Type B pancreatic cell (in vitro differentiated cells): ENCODE measurements at regions not wholly inside any gene's neighbourhood (a gene's known extent, or its start where the extent isn't known, plus 50 kb on each side); places are given as distances from the start of the nearest gene placed in this dataset.
"Not testable (repeated sequence)": the region's sequence is repeated elsewhere in the genome, so short reads cannot be mapped to it uniquely, and the experiment has no call there.

Experiments
- DNase-seq: peaks from one replicate; pipeline ENCODE4 v3.0.0; 2021; ENCODE audit warnings: mixed read lengths; ENCODE audit not compliant: unreplicated experiment; ENCODE audit errors: extremely low spot score
- H3K27ac Mint-ChIP-seq: 2 replicates; pipeline ENCODE4 v1.8.0; 2021; ENCODE audit warnings: mild to moderate bottlenecking, mixed read lengths
- H3K27me3 Mint-ChIP-seq: 2 replicates; pipeline ENCODE4 v1.8.0; 2021; ENCODE audit warnings: mixed read lengths
- H3K36me3 Mint-ChIP-seq: 2 replicates; pipeline ENCODE4 v1.8.0; 2021; ENCODE audit warnings: mixed read lengths
- H3K4me1 Mint-ChIP-seq: one replicate; pipeline ENCODE4 v1.8.0; 2021; ENCODE audit warnings: mixed read lengths; ENCODE audit not compliant: unreplicated experiment
- H3K4me3 Mint-ChIP-seq: 2 replicates; pipeline ENCODE4 v1.8.0; 2021; ENCODE audit warnings: mild to moderate bottlenecking, mixed read lengths
- H3K9me3 Mint-ChIP-seq: 2 replicates; pipeline ENCODE4 v1.8.0; 2021; ENCODE audit warnings: mixed read lengths
- TF ChIP-seq, protein P1 (sequence below): fragments of 200-600 bp; sonication (generic); conservative IDR thresholded peaks from 2 replicates; pipeline ENCODE4 v1.5.0; 2021; ENCODE audit warnings: antibody characterized with exemption, mild to moderate bottlenecking

- DNase-seq: no peak
- Mint-ChIP-seq H3K4me1 (peaks cover 19% of the 10 kb centered on the region), H3K4me3 (peak overlapping the region; percentile 25), H3K9me3 (peaks cover 8% of the 10 kb centered on the region), H3K36me3 (no peaks in the 10 kb centered on the region), H3K27me3 (no peaks in the 10 kb centered on the region), H3K27ac (peak overlapping the region; percentile 70)
- TF ChIP-seq, protein P1, sequence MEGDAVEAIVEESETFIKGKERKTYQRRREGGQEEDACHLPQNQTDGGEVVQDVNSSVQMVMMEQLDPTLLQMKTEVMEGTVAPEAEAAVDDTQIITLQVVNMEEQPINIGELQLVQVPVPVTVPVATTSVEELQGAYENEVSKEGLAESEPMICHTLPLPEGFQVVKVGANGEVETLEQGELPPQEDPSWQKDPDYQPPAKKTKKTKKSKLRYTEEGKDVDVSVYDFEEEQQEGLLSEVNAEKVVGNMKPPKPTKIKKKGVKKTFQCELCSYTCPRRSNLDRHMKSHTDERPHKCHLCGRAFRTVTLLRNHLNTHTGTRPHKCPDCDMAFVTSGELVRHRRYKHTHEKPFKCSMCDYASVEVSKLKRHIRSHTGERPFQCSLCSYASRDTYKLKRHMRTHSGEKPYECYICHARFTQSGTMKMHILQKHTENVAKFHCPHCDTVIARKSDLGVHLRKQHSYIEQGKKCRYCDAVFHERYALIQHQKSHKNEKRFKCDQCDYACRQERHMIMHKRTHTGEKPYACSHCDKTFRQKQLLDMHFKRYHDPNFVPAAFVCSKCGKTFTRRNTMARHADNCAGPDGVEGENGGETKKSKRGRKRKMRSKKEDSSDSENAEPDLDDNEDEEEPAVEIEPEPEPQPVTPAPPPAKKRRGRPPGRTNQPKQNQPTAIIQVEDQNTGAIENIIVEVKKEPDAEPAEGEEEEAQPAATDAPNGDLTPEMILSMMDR: no peak
Observed at GRCh38 chr21:15291621-15292266, 226.9 kb upstream of the NRIP1 start.

DNA sequence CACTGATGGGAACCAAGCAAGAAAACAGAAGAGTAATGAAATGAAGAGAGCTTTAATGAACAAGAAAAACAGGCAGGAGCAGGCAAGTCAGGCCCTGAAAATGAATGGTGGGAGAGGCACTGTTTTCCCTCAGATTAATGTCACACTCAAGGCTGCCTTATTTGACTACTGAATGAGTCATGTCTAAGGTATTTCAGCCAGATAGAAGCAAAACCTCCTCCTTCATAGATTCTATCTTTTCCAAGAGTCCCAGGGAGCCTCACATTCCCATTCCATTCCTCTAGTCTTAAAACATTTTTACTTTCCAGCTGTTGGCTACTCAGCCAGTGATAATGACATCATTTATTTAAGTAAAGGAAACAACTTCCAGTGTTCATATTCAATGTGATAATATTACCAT, 228.4 kb upstream of the NRIP1 start:
- H3K36me3 Mint-ChIP-seq: no peaks in the 10 kb centered on the region
- DNase-seq: no peak
- H3K27ac Mint-ChIP-seq: peak overlapping the region; percentile 57
- H3K9me3 Mint-ChIP-seq: peaks cover 4% of the 10 kb centered on the region
- H3K4me1 Mint-ChIP-seq: peaks cover 27% of the 10 kb centered on the region
- peak overlapping the region; percentile 38 for H3K4me3 Mint-ChIP-seq
- TF ChIP-seq, protein P1: no peak
- no peaks in the 10 kb centered on the region for H3K27me3 Mint-ChIP-seq

DNA sequence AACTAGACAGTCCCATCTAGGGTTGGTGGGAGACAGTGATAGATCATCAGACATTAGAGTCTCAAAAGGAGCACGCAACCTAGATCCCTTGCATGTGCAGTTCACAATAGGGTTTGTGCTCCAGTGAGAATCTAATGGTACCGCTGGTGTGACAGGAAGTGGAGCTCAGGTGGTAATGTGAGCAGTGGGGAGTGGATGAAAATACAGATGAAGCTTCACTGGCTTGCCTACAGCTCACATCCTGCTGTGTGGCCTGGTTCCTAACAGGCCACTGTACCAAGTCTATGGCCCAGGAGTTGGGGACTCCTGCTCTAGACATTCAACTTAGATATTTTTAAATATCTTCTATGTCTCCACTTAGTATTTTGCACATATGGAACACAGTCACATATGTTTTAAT, 231.1 kb upstream of the NRIP1 start:
- no peaks in the 10 kb centered on the region for H3K27me3 Mint-ChIP-seq
- TF ChIP-seq, protein P1: no peak
- DNase-seq: no peak
- no peak overlapping the region for H3K4me3 Mint-ChIP-seq
- no peak overlapping the region for H3K27ac Mint-ChIP-seq
- peaks cover 4% of the 10 kb centered on the region for H3K9me3 Mint-ChIP-seq
- peaks cover 28% of the 10 kb centered on the region for H3K4me1 Mint-ChIP-seq
- H3K36me3 Mint-ChIP-seq: no peaks in the 10 kb centered on the region

DNA sequence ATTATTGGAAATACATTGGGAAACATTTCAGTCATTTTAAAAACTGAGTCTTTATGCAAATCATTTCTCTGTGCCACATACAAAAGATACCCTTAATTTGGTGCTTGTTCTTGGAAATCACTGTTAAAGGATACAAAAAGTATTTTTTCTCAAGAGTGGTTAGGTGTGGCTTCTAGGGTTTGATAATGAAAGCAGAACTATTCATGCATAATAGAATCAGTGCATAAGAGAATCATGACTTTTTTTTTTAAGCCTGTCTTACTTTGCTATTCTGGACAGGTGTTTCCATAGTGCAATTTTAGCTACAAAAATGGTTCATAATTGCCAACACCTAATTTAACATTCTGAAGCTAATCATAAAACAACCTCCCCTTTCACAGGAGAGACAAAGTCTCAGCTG, 233.0 kb upstream of the NRIP1 start:
- Mint-ChIP-seq H3K9me3 (peaks cover 8% of the 10 kb centered on the region), H3K27me3 (no peaks in the 10 kb centered on the region)

GRCh38 chr21:15298306-15298705, 233.5 kb upstream of the NRIP1 start:
- no peak overlapping the region for H3K4me3 Mint-ChIP-seq
- peaks cover 8% of the 10 kb centered on the region for H3K9me3 Mint-ChIP-seq
- H3K27ac Mint-ChIP-seq: no peak overlapping the region
- no peaks in the 10 kb centered on the region for H3K36me3 Mint-ChIP-seq
- TF ChIP-seq, protein P1: no peak
- no peaks in the 10 kb centered on the region for H3K27me3 Mint-ChIP-seq
- no peak for DNase-seq
- peaks cover 18% of the 10 kb centered on the region for H3K4me1 Mint-ChIP-seq

More for the DNA sequence above, 233.0 kb upstream of the NRIP1 start:
- TF ChIP-seq, protein P1: no peak
- no peak for DNase-seq
- no peak overlapping the region for H3K27ac Mint-ChIP-seq
- peaks cover 22% of the 10 kb centered on the region for H3K4me1 Mint-ChIP-seq
- H3K4me3 Mint-ChIP-seq: no peak overlapping the region
- H3K36me3 Mint-ChIP-seq: no peaks in the 10 kb centered on the region

GRCh38 chr21:15298755-15299154, 234.0 kb upstream of the NRIP1 start:
- H3K27me3 Mint-ChIP-seq, H3K36me3 Mint-ChIP-seq, H3K4me3 Mint-ChIP-seq, H3K9me3 Mint-ChIP-seq, H3K27ac Mint-ChIP-seq, DNase-seq: not testable (repeated sequence)
- H3K4me1 Mint-ChIP-seq: peaks cover 14% of the 10 kb centered on the region
